Testis (tissue), 2 donors: ENCODE measurements at regions not wholly inside any gene's neighbourhood (a gene's known extent, or its start where the extent isn't known, plus 50 kb on each side); places are given as distances from the start of the nearest gene placed in this dataset.

Experiments
- POLR2A ChIP-seq: fragments of 450-650 bp; IDR thresholded peaks from one replicate; pipeline ENCODE4 v1.6.1; 2017; ENCODE audit warnings: antibody characterized with exemption, mild to moderate bottlenecking, moderate library complexity
- TF ChIP-seq, protein P1 (sequence below), 3 experiments: fragments of 450-650 bp in 2 of 3; fragments of 200-600 bp in 1 of 3; sonication (generic) in 1 of 3; IDR thresholded peaks; one replicate each; pipeline ENCODE4 v1.5.1; 2016 to 2019; ENCODE audit warnings: antibody characterized with exemption in 3 of 3, mild to moderate bottlenecking in 2 of 3, moderate library complexity in 1 of 3

DNA sequence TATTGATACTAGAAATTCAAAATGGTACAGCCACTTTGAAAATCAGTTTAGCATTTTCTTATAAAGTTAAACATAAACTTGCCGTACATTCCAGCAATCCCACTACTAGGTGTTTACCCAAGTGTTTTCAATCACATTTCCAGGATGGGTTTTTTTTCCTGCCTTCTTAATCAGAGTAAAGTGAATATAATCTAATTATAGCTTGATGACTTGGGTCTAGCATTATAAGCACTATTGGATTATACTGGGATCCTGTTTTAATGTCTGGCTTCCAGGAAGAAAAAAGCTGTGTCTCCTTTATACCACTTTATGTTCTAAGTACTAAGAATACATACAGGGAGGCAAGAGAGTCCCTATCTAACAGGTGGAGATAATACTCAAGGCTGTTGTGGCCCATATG, 103.3 kb upstream of the KLHL13 start:
- TF ChIP-seq, protein P1, sequence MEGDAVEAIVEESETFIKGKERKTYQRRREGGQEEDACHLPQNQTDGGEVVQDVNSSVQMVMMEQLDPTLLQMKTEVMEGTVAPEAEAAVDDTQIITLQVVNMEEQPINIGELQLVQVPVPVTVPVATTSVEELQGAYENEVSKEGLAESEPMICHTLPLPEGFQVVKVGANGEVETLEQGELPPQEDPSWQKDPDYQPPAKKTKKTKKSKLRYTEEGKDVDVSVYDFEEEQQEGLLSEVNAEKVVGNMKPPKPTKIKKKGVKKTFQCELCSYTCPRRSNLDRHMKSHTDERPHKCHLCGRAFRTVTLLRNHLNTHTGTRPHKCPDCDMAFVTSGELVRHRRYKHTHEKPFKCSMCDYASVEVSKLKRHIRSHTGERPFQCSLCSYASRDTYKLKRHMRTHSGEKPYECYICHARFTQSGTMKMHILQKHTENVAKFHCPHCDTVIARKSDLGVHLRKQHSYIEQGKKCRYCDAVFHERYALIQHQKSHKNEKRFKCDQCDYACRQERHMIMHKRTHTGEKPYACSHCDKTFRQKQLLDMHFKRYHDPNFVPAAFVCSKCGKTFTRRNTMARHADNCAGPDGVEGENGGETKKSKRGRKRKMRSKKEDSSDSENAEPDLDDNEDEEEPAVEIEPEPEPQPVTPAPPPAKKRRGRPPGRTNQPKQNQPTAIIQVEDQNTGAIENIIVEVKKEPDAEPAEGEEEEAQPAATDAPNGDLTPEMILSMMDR (IDR thresholded peaks at IDR 0.05), result no peak
- TF ChIP-seq POLR2A, result no peak
